ENCODE measurements at regions not wholly inside any gene's neighbourhood (a gene's known extent, or its start where the extent isn't known, plus 50 kb on each side); places are given as distances from the start of the nearest gene placed in this dataset.

- Mint-ChIP-seq H3K27me3 (peaks cover 3% of the 10 kb centered on the region), H3K36me3 (ENCODE audit: low read depth) (no peaks in the 10 kb centered on the region), H3K9me3 (no peaks in the 10 kb centered on the region), H3K27ac (no peak overlapping the region), H3K4me3 (no peak overlapping the region), H3K4me1 (no peaks in the 10 kb centered on the region)
- ChIA-PET CTCF (no interaction called here), POLR2A (no interaction called here)
- no peak for DNase-seq
Observed at GRCh38 chr12:105912882-105913678, 225.7 kb downstream of the NUAK1 start.

GRCh38 chr12:105915997-105916759 is 222.6 kb downstream of the NUAK1 start:
- Mint-ChIP-seq H3K4me3 (no peak overlapping the region), H3K27me3 (peaks cover 3% of the 10 kb centered on the region), H3K36me3 (ENCODE audit: low read depth) (no peaks in the 10 kb centered on the region), H3K4me1 (no peaks in the 10 kb centered on the region), H3K27ac (no peak overlapping the region), H3K9me3 (no peaks in the 10 kb centered on the region)
- CTCF ChIA-PET: no interaction called here
- DNase-seq: no peak
- POLR2A ChIA-PET: no interaction called here

DNA sequence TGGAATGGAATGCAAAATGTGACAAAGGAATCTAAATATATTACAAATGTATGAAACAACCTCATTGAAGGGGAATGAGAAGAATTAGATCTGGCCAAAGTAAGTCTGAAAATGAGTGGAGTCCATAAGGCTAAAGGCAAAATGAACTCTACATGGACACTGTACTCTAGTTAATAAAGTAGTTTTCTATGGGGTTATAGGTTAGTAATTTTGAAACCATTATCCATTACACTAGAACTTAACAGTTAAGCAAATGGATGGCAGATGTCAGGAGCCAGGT is 222.1 kb downstream of the NUAK1 start:
- Mint-ChIP-seq H3K36me3 (ENCODE audit: low read depth) (no peaks in the 10 kb centered on the region), H3K9me3 (no peaks in the 10 kb centered on the region), H3K4me1 (no peaks in the 10 kb centered on the region), H3K4me3 (no peak overlapping the region), H3K27ac (no peak overlapping the region), H3K27me3 (peaks cover 3% of the 10 kb centered on the region)
- ChIA-PET CTCF (no interaction called here), POLR2A (no interaction called here)
- no peak for DNase-seq

GRCh38 chr12:105920161-105920684 is 218.5 kb downstream of the NUAK1 start:
- H3K4me3 Mint-ChIP-seq: no peak overlapping the region
- POLR2A ChIA-PET: no interaction called here

DNA sequence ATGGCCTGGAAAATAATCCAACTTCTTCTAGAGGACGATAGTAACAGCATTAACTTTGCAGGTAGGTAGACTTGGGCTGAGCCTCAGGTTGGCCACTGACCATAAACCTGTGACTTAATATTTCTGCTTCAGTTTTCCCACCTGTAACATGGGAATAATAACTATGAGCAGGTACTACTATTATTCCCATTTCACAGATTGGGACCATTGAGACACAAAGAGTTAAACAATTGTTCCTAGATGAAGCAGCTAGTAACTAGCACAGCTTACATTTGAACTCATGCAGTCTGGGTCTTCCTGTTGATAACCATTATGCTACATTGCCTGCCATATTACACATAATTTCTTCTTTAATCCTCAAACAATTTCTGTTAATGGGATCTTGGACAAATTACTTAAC is 217.7 kb downstream of the NUAK1 start:
- no peaks in the 10 kb centered on the region for H3K4me1 Mint-ChIP-seq
- H3K4me3 Mint-ChIP-seq: no peak overlapping the region
- ChIA-PET CTCF (no interaction called here), POLR2A (no interaction called here)
- DNase-seq: no peak
- H3K9me3 Mint-ChIP-seq: no peaks in the 10 kb centered on the region
- H3K27ac Mint-ChIP-seq: no peak overlapping the region
- no peaks in the 10 kb centered on the region for H3K36me3 Mint-ChIP-seq (ENCODE audit: low read depth)
- H3K27me3 Mint-ChIP-seq: peaks cover 3% of the 10 kb centered on the region

More at GRCh38 chr12:105920161-105920684, 218.5 kb downstream of the NUAK1 start:
- no peak overlapping the region for H3K27ac Mint-ChIP-seq
- H3K4me1 Mint-ChIP-seq: no peaks in the 10 kb centered on the region
- CTCF ChIA-PET: no interaction called here
- H3K27me3 Mint-ChIP-seq: peaks cover 3% of the 10 kb centered on the region
- no peak for DNase-seq
- no peaks in the 10 kb centered on the region for H3K9me3 Mint-ChIP-seq
- no peaks in the 10 kb centered on the region for H3K36me3 Mint-ChIP-seq (ENCODE audit: low read depth)

DNA sequence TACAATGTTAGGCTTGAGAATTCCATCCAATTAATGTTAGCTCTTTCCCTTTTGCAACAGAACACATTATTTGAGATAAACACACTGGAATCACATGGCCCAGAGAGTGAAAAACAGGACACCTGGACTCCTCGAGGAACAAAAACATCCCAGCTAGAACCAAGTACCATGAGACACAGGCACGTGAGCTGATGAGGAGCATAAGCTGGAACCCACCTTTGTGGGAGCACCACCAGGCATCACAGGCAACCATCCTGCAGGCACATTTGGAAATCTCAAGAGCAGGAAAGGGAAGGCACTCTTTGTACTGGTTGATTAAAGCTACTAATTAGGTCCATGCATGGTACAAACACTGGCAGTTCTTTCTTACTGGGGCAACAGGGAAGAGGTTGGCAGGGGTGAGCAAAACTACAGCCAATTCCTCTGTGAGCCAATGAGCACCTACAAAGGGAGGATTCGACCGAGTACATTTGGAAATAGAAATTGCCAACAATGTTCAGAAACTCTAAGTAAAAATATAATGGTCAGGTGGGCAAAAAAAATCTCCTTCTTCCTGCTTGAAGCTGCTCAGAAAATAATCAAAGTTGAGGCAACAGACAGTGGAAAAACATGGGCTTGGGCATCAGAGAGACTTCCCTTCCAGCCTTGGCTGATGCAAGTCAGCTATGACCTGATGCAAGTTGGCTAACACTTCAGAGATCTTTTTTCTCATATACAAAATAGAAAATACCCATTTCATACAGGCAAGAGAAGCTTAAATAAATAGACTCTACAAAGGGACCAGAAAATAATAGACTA is 216.7 kb downstream of the NUAK1 start:
- POLR2A ChIA-PET: no interaction called here
- no peak overlapping the region for H3K27ac Mint-ChIP-seq
- no peak overlapping the region for H3K4me3 Mint-ChIP-seq
- H3K36me3 Mint-ChIP-seq (ENCODE audit: low read depth): no peaks in the 10 kb centered on the region
- peaks cover 2% of the 10 kb centered on the region for H3K9me3 Mint-ChIP-seq
- DNase-seq: no peak
- CTCF ChIA-PET: no interaction called here
- no peaks in the 10 kb centered on the region for H3K27me3 Mint-ChIP-seq
- no peaks in the 10 kb centered on the region for H3K4me1 Mint-ChIP-seq

GRCh38 chr12:105922670-105923102 is 216.1 kb downstream of the NUAK1 start:
- ChIA-PET POLR2A (no interaction called here), CTCF (no interaction called here)
- no peak overlapping the region for H3K27ac Mint-ChIP-seq
- no peaks in the 10 kb centered on the region for H3K4me1 Mint-ChIP-seq
- no peak for DNase-seq
- H3K36me3 Mint-ChIP-seq (ENCODE audit: low read depth): no peaks in the 10 kb centered on the region
- H3K27me3 Mint-ChIP-seq: no peaks in the 10 kb centered on the region
- peaks cover 2% of the 10 kb centered on the region for H3K9me3 Mint-ChIP-seq
- no peak overlapping the region for H3K4me3 Mint-ChIP-seq

- POLR2A ChIA-PET: no interaction called here
- Mint-ChIP-seq H3K27ac (no peak overlapping the region), H3K36me3 (ENCODE audit: low read depth) (no peaks in the 10 kb centered on the region), H3K4me3 (no peak overlapping the region), H3K9me3 (peaks cover 2% of the 10 kb centered on the region), H3K4me1 (no peaks in the 10 kb centered on the region), H3K27me3 (no peaks in the 10 kb centered on the region)
- DNase-seq: no peak
- CTCF ChIA-PET: no interaction called here
Observed at GRCh38 chr12:105924526-105925208, 214.1 kb downstream of the NUAK1 start.

- Mint-ChIP-seq H3K27ac (no peak overlapping the region), H3K9me3 (peaks cover 2% of the 10 kb centered on the region), H3K27me3 (no peaks in the 10 kb centered on the region), H3K36me3 (ENCODE audit: low read depth) (no peaks in the 10 kb centered on the region), H3K4me1 (no peaks in the 10 kb centered on the region), H3K4me3 (no peak overlapping the region)
- DNase-seq: no peak
- ChIA-PET POLR2A (no interaction called here), CTCF (no interaction called here)
Observed at GRCh38 chr12:105927564-105927963, 211.2 kb downstream of the NUAK1 start.

DNA sequence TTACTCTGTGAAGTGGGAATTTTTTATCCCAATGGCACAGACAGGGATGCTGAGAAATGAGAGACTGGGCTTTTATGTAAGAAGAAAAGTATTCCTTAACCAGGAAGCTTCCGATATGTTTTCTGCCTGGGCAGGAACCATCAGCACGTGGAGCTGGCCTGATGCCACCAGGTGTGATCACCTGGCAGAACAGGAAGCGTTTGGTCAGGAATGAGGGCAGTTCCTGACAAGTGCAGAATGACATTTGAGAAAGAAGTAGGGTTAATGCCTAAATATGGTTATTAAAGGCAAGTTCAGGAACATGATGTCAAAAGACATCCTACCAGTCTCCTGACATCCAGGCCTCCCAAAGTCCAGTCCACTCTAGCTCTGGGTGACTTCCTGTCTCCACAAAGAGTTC is 210.3 kb downstream of the NUAK1 start:
- Mint-ChIP-seq H3K9me3 (peaks cover 2% of the 10 kb centered on the region), H3K4me3 (no peak overlapping the region), H3K27me3 (no peaks in the 10 kb centered on the region), H3K36me3 (ENCODE audit: low read depth) (no peaks in the 10 kb centered on the region), H3K4me1 (no peaks in the 10 kb centered on the region), H3K27ac (no peak overlapping the region)
- DNase-seq: no peak
- ChIA-PET CTCF (no interaction called here), POLR2A (no interaction called here)

DNA sequence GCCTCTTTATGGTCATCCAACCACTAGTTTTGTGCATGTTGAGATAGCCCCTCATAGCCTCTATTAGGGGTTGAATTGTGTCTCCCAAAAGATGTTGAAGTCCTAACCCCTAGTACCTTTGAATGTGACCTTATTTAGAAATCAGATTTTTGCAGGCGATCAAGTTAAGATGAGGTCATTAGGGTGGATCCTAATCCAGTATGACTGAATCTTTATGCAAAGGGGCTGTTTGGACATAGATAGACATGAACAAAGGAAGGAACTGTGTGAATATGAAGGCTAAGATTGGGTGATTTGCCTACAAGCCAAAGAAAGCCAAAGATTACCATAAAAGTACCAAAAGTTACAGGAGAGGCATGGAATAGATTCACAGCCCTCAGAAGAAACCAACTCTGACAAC is 209.6 kb downstream of the NUAK1 start:
- H3K4me3 Mint-ChIP-seq: no peak overlapping the region
- ChIA-PET POLR2A (no interaction called here), CTCF (no interaction called here)
- H3K27ac Mint-ChIP-seq: no peak overlapping the region
- H3K9me3 Mint-ChIP-seq: peaks cover 2% of the 10 kb centered on the region
- no peak for DNase-seq
- no peaks in the 10 kb centered on the region for H3K27me3 Mint-ChIP-seq
- no peaks in the 10 kb centered on the region for H3K4me1 Mint-ChIP-seq
- no peaks in the 10 kb centered on the region for H3K36me3 Mint-ChIP-seq (ENCODE audit: low read depth)

DNA sequence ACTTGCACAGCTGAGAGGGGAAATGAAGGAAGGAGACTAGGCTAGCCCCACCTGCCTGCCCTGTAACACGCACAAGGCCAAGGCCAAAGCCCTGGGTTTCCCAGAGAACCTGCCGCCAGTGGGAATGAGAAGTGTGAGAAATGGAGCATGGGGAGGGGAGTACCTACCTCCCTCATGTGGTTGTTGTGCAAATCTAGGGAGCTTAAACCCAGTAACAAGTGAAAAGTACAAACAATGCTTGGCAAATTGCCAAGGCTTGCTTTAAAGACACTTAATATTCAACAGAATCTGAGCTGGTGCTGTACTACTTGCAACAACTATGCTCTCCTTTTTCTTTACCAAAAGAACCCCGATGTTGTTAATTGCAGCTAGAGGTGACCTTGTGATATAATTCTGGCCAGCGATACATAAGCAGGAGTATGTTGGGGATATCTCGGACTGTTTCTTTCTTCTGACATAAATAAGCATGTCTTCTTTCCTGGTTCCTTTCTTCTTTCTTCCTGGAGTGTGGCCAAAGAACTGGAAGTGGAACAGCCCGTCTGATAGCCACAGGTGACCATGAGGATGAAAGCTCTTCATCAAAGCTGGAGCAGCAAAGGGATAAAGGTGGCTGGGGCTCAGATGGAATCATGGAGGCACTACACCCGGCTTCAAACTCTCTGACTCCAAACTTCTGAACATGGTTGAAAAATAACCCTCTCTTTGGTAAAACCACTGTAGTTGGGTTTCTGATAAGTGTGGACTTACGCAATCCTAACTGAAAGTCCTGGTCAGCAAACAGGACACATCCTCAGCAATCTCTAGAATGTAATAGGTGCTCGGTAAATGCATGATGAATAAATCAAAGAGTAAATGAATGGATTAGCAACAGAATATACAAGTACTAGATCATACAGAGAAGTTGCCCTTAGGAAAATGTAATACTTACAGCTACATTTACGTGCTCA is 207.9 kb downstream of the NUAK1 start:
- ChIA-PET CTCF (no interaction called here), POLR2A (no interaction called here)
- H3K36me3 Mint-ChIP-seq (ENCODE audit: low read depth): no peaks in the 10 kb centered on the region

More for the DNA sequence above, 207.9 kb downstream of the NUAK1 start:
- H3K9me3 Mint-ChIP-seq: peaks cover 2% of the 10 kb centered on the region
- DNase-seq: no peak
- no peaks in the 10 kb centered on the region for H3K4me1 Mint-ChIP-seq
- H3K27ac Mint-ChIP-seq: no peak overlapping the region
- H3K4me3 Mint-ChIP-seq: no peak overlapping the region
- no peaks in the 10 kb centered on the region for H3K27me3 Mint-ChIP-seq
